GM23338 (cell line): ENCODE measurements at regions not wholly inside any gene's neighbourhood (a gene's known extent, or its start where the extent isn't known, plus 50 kb on each side); places are given as distances from the start of the nearest gene placed in this dataset.

Source experiments
- ATAC-seq: fragments of 200-7000 bp; cut with Tn5 transposase; 3 replicates; pipeline ENCODE4 v1.9.1; 2020
- DNase-seq: peaks from one replicate; pipeline ENCODE4 v3.0.0-alpha.2; 2015; ENCODE audit warnings: low spot score
- H2AFZ ChIP-seq: fragments of 200-600 bp; sonication (generic); 2 replicates; pipeline ENCODE4 v1.8.0; 2016; ENCODE audit warnings: antibody characterized with exemption, mild to moderate bottlenecking, moderate library complexity
- H3F3A ChIP-seq: fragments of 200-600 bp; sonication (generic); replicated peaks from 2 replicates; pipeline ENCODE4 v1.8.0; 2017; ENCODE audit warnings: antibody characterized with exemption, mixed run types, low read depth
- H3K27ac ChIP-seq: fragments of 200-600 bp; sonication (generic); 2 replicates; pipeline ENCODE4 v1.6.1; 2016; ENCODE audit warnings: low read depth
- H3K27me3 ChIP-seq: fragments of 200-600 bp; sonication (generic); 2 replicates; pipeline ENCODE4 v1.8.0; 2016; ENCODE audit warnings: mild to moderate bottlenecking, mixed run types, moderate library complexity; ENCODE audit not compliant: insufficient read depth
- H3K36me3 ChIP-seq: fragments of 200-600 bp; sonication (generic); 2 replicates; pipeline ENCODE4 v1.8.0; 2016; ENCODE audit warnings: mild to moderate bottlenecking; ENCODE audit not compliant: insufficient read depth
- H3K4me1 ChIP-seq: fragments of 200-600 bp; sonication (generic); 2 replicates; pipeline ENCODE4 v1.8.0; 2016; ENCODE audit warnings: mild to moderate bottlenecking, moderate library complexity; ENCODE audit not compliant: insufficient read depth
- H3K4me2 ChIP-seq: fragments of 200-600 bp; sonication (generic); 2 replicates; pipeline ENCODE4 v1.7.1; 2017; ENCODE audit warnings: mixed run types
- H3K4me3 ChIP-seq: fragments of 200-600 bp; sonication (generic); 2 replicates; pipeline ENCODE4 v1.6.1; 2016; ENCODE audit warnings: mixed run types
- H3K79me2 ChIP-seq: fragments of 200-600 bp; sonication (generic); replicated peaks from 2 replicates; pipeline ENCODE4 v1.8.0; 2017; ENCODE audit warnings: mild to moderate bottlenecking; ENCODE audit not compliant: insufficient read depth
- H3K9me2 ChIP-seq: fragments of 200-600 bp; sonication (generic); 2 replicates; pipeline ENCODE4 v1.8.0; 2017; ENCODE audit not compliant: insufficient read depth
- H4K20me1 ChIP-seq: fragments of 200-600 bp; sonication (generic); replicated peaks from 2 replicates; pipeline ENCODE4 v1.8.0; 2017; ENCODE audit warnings: mild to moderate bottlenecking; ENCODE audit not compliant: insufficient read depth
- H3K27ac Mint-ChIP-seq: 2 replicates; pipeline ENCODE4 v1.8.0; 2020; ENCODE audit warnings: inconsistent platforms, mild to moderate bottlenecking, moderate library complexity, mixed read lengths
- H3K27me3 Mint-ChIP-seq: 3 replicates; pipeline ENCODE4 v1.8.0; 2022; ENCODE audit warnings: low read depth, mild to moderate bottlenecking, moderate library complexity, mixed read lengths, inconsistent platforms; ENCODE audit not compliant: insufficient read depth, poor library complexity
- H3K36me3 Mint-ChIP-seq: 3 replicates; pipeline ENCODE4 v1.8.0; 2021; ENCODE audit warnings: low read depth, mild to moderate bottlenecking, inconsistent platforms, moderate library complexity, mixed read lengths
- H3K4me1 Mint-ChIP-seq: 3 replicates; pipeline ENCODE4 v1.8.0; 2020; ENCODE audit warnings: mild to moderate bottlenecking, inconsistent platforms, mixed read lengths
- H3K4me3 Mint-ChIP-seq: 3 replicates; pipeline ENCODE4 v1.8.0; 2021; ENCODE audit warnings: moderate library complexity, mild to moderate bottlenecking, inconsistent platforms, mixed read lengths
- H3K9me3 Mint-ChIP-seq: 3 replicates; pipeline ENCODE4 v1.8.0; 2020; ENCODE audit warnings: moderate library complexity, mild to moderate bottlenecking, inconsistent platforms, mixed read lengths
- CREB1 ChIP-seq: fragments of 250-450 bp; sonication (Bioruptor Pico); IDR thresholded peaks from 2 replicates; pipeline ENCODE4 v1.5.0; 2020; ENCODE audit warnings: low read depth, mild to moderate bottlenecking, moderate library complexity
- CTCF ChIP-seq, 2 experiments: fragments of 200-600 bp in 1 of 2; sonication (generic) in 1 of 2; conservative IDR thresholded peaks; 2 replicates each; pipeline versions ENCODE4 v1.5.1 to v1.6.1; 2016 to 2017; ENCODE audit warnings: antibody characterized with exemption in 2 of 2, low read depth in 2 of 2, mild to moderate bottlenecking in 2 of 2, moderate library complexity in 1 of 2
- ETS1 ChIP-seq: IDR thresholded peaks from 2 replicates; pipeline ENCODE4 v1.6.1; 2016; ENCODE audit warnings: antibody characterized with exemption
- EZH2 ChIP-seq: fragments of 200-600 bp; sonication (generic); IDR thresholded peaks from one replicate; pipeline ENCODE4 v1.8.0; 2017; ENCODE audit warnings: antibody characterized with exemption, mild to moderate bottlenecking, low read depth; ENCODE audit not compliant: unreplicated experiment
- EZH2phosphoT487 ChIP-seq: fragments of 200-600 bp; sonication (generic); IDR thresholded peaks from one replicate; pipeline ENCODE4 v1.8.1; 2018; ENCODE audit warnings: antibody characterized with exemption; ENCODE audit not compliant: unreplicated experiment
- JUNB ChIP-seq: IDR thresholded peaks from one replicate; pipeline ENCODE4 v1.6.1; 2016; ENCODE audit warnings: antibody characterized with exemption; ENCODE audit not compliant: unreplicated experiment
- NANOG ChIP-seq: IDR thresholded peaks from 2 replicates; pipeline ENCODE4 v1.6.1; 2016; ENCODE audit warnings: antibody characterized with exemption, borderline replicate concordance
- POLR2AphosphoS5 ChIP-seq: IDR thresholded peaks from 2 replicates; pipeline ENCODE4 v1.6.1; 2016; ENCODE audit warnings: antibody characterized with exemption, low read depth
- REST ChIP-seq: IDR thresholded peaks from one replicate; pipeline ENCODE4 v1.6.1; 2018; ENCODE audit warnings: antibody characterized with exemption; ENCODE audit not compliant: unreplicated experiment
- STAT1 ChIP-seq: IDR thresholded peaks from one replicate; pipeline ENCODE4 v1.6.1; 2016; ENCODE audit warnings: antibody characterized with exemption; ENCODE audit not compliant: unreplicated experiment
- ZNF114 ChIP-seq: fragments of 250-450 bp; sonication (Bioruptor Pico); IDR thresholded peaks from 2 replicates; pipeline ENCODE4 v1.5.0; 2020; ENCODE audit warnings: mild to moderate bottlenecking, moderate library complexity
- ZNF331 ChIP-seq: fragments of 250-450 bp; sonication (Bioruptor Pico); IDR thresholded peaks from 2 replicates; pipeline ENCODE4 v1.5.0; 2020; ENCODE audit warnings: low read depth, mild to moderate bottlenecking, moderate library complexity
- ZNF462 ChIP-seq: fragments of 250-450 bp; sonication (Bioruptor Pico); IDR thresholded peaks from 2 replicates; pipeline ENCODE4 v1.5.0; 2020; ENCODE audit warnings: mild to moderate bottlenecking, moderate library complexity

GRCh38 chr2:5215989-5216607, 476.1 kb upstream of the SOX11 start:
- Histone ChIP-seq H4K20me1 (no peaks in the 10 kb centered on the region), H3K79me2 (no peaks in the 10 kb centered on the region), H3K36me3 (no peaks in the 10 kb centered on the region), H3F3A (no peaks in the 10 kb centered on the region), H2AFZ (no peak overlapping the region), H3K4me1 (no peaks in the 10 kb centered on the region), H3K27me3 (no peaks in the 10 kb centered on the region), H3K4me3 (no peak overlapping the region), H3K4me2 (no peak overlapping the region), H3K27ac (no peak overlapping the region), H3K9me2 (0 out of 2 replicates have a peak, but pooled peaks cover 4% of the 10 kb centered on the region)
- ATAC-seq (no peak), DNase-seq (no peak)
- peaks cover 2% of the 10 kb centered on the region; the same call in 1 of the 3 replicates for H3K36me3 Mint-ChIP-seq
- H3K4me3 Mint-ChIP-seq, result no peak overlapping the region
- no peaks in the 10 kb centered on the region; the same call in 2 of the 3 replicates for H3K4me1 Mint-ChIP-seq
- H3K27me3 Mint-ChIP-seq, result no peaks in the 10 kb centered on the region
- no peak overlapping the region for H3K27ac Mint-ChIP-seq
- TF ChIP-seq STAT1, result no peak
- TF ChIP-seq CREB1 (CRISPR knock-in tag), result no peak
- TF ChIP-seq EZH2phosphoT487, result no peak
- TF ChIP-seq JUNB, result no peak
- no peak for TF ChIP-seq CTCF (conservative IDR thresholded peaks at IDR 0.05; ENCODE audit: low read depth in 2 of 2)
- no peak for TF ChIP-seq POLR2AphosphoS5
- TF ChIP-seq ZNF114 (CRISPR knock-in tag), result no peak
- TF ChIP-seq EZH2, result no peak
- TF ChIP-seq ZNF462 (CRISPR knock-in tag), result no peak
- TF ChIP-seq ZNF331, result no peak
- TF ChIP-seq ETS1, result no peak
- no peak for TF ChIP-seq NANOG
- TF ChIP-seq REST, result no peak
- peaks cover 67% of the 10 kb centered on the region for H3K9me3 Mint-ChIP-seq
